Midbrain (tissue), 1 donor: ENCODE measurements at regions not wholly inside any gene's neighbourhood (a gene's known extent, or its start where the extent isn't known, plus 50 kb on each side); places are given as distances from the start of the nearest gene placed in this dataset.
"Not testable (repeated sequence)": the region's sequence is repeated elsewhere in the genome, so short reads cannot be mapped to it uniquely, and the experiment has no call there.

Experiments used
- DNase-seq: peaks from one replicate; lab custom pipeline; 2025; lab: John Stamatoyannopoulos, UW

- no peak for DNase-seq
Measured at GRCh38 chr6:27674882-27675281, 202.0 kb upstream of the ZNF184 start.

GRCh38 chr6:27672113-27672799, 199.4 kb upstream of the ZNF184 start:
- no peak for DNase-seq

GRCh38 chr6:27669624-27670301, 196.9 kb upstream of the ZNF184 start:
- DNase-seq, result no peak

GRCh38 chr6:27669295-27669623, 196.4 kb upstream of the ZNF184 start:
- no peak for DNase-seq

GRCh38 chr6:27668442-27669294, 195.8 kb upstream of the ZNF184 start:
- DNase-seq, result peak; percentile 40

GRCh38 chr6:27667657-27668441, 194.9 kb upstream of the ZNF184 start:
- DNase-seq, result no peak

GRCh38 chr6:27667016-27667656, 194.2 kb upstream of the ZNF184 start:
- DNase-seq, result no peak

- DNase-seq, result no peak
Measured at GRCh38 chr6:27662769-27663168, 189.9 kb upstream of the ZNF184 start.

GRCh38 chr6:27662212-27662611, 189.3 kb upstream of the ZNF184 start:
- not testable (repeated sequence) for DNase-seq

GRCh38 chr6:27653143-27653825, 180.4 kb upstream of the ZNF184 start:
- not testable (repeated sequence) for DNase-seq

- DNase-seq, result no peak
Measured at GRCh38 chr6:27651371-27651732, 178.4 kb upstream of the ZNF184 start.

- DNase-seq, result no peak
Measured at GRCh38 chr6:27650620-27651370, 177.9 kb upstream of the ZNF184 start.

GRCh38 chr6:27644528-27644927, 171.6 kb upstream of the ZNF184 start:
- no peak for DNase-seq

GRCh38 chr6:27642744-27643456, 170.0 kb upstream of the ZNF184 start:
- no peak for DNase-seq

GRCh38 chr6:27635886-27636285, 163.0 kb upstream of the ZNF184 start:
- not testable (repeated sequence) for DNase-seq

- not testable (repeated sequence) for DNase-seq
Measured at GRCh38 chr6:27633221-27633688, 160.3 kb upstream of the ZNF184 start.

GRCh38 chr6:27631609-27631916, 158.7 kb upstream of the ZNF184 start:
- no peak for DNase-seq

- DNase-seq, result peak; percentile 15
Measured at GRCh38 chr6:27630727-27631608, 158.1 kb upstream of the ZNF184 start.
